DMS53 (cell line): ENCODE measurements at regions not wholly inside any gene's neighbourhood (a gene's known extent, or its start where the extent isn't known, plus 50 kb on each side); places are given as distances from the start of the nearest gene placed in this dataset.

ENCODE experiments used
- DNase-seq: peaks from one replicate; lab custom pipeline; 2025; lab: John Stamatoyannopoulos, UW

- DNase-seq, result no peak
Observed at GRCh38 chr17:79218825-79219200, 144.2 kb downstream of the ENGASE start.

- DNase-seq, result no peak
Observed at GRCh38 chr17:79218175-79218824, 143.7 kb downstream of the ENGASE start.

- DNase-seq, result no peak
Observed at GRCh38 chr17:79217473-79218135, 143.0 kb downstream of the ENGASE start.

GRCh38 chr17:79216826-79217225, 142.2 kb downstream of the ENGASE start:
- no peak for DNase-seq

- DNase-seq, result no peak
Observed at GRCh38 chr17:79216391-79216790, 141.8 kb downstream of the ENGASE start.

- DNase-seq, result no peak
Observed at GRCh38 chr17:79215631-79216030, 141.0 kb downstream of the ENGASE start.

GRCh38 chr17:79214940-79215604, 140.4 kb downstream of the ENGASE start:
- DNase-seq, result no peak

- DNase-seq, result no peak
Observed at GRCh38 chr17:79214459-79214858, 139.8 kb downstream of the ENGASE start.

GRCh38 chr17:79213305-79213704, 138.7 kb downstream of the ENGASE start:
- DNase-seq, result no peak

- DNase-seq, result no peak
Observed at GRCh38 chr17:79212149-79213087, 137.8 kb downstream of the ENGASE start.

- no peak for DNase-seq
Observed at GRCh38 chr17:79211061-79211770, 136.6 kb downstream of the ENGASE start.

- DNase-seq, result no peak
Observed at GRCh38 chr17:79210638-79211037, 136.0 kb downstream of the ENGASE start.

- no peak for DNase-seq
Observed at GRCh38 chr17:79207960-79208359, 133.3 kb downstream of the ENGASE start.

GRCh38 chr17:79205688-79206205, 131.1 kb downstream of the ENGASE start:
- DNase-seq, result no peak

- no peak for DNase-seq
Observed at GRCh38 chr17:79204261-79204660, 129.6 kb downstream of the ENGASE start.

GRCh38 chr17:79203657-79204056, 129.0 kb downstream of the ENGASE start:
- DNase-seq, result no peak

GRCh38 chr17:79203016-79203415, 128.4 kb downstream of the ENGASE start:
- DNase-seq, result no peak

GRCh38 chr17:79202480-79202879, 127.9 kb downstream of the ENGASE start:
- DNase-seq, result no peak

GRCh38 chr17:79201536-79202227, 127.1 kb downstream of the ENGASE start:
- DNase-seq, result no peak

- no peak for DNase-seq
Observed at GRCh38 chr17:79201119-79201518, 126.5 kb downstream of the ENGASE start.

- DNase-seq, result no peak
Observed at GRCh38 chr17:79196913-79197312, 122.3 kb downstream of the ENGASE start.
